HG03103 (cell line): ENCODE measurements at regions not wholly inside any gene's neighbourhood (a gene's known extent, or its start where the extent isn't known, plus 50 kb on each side); places are given as distances from the start of the nearest gene placed in this dataset.
"Not testable (repeated sequence)": the region's sequence is repeated elsewhere in the genome, so short reads cannot be mapped to it uniquely, and the experiment has no call there.

ENCODE experiments used
- ATAC-seq: cut with Tn5 transposase; IDR thresholded peaks from one replicate; pipeline ENCODE4 v1.9.1; 2021; ENCODE audit warnings: low read depth; ENCODE audit not compliant: unreplicated experiment

GRCh38 chr1:196160066-196160795, 448.0 kb downstream of the KCNT2 start:
- ATAC-seq = no peak

- no peak for ATAC-seq
Observed at GRCh38 chr1:196155586-196155985, 452.7 kb downstream of the KCNT2 start.

- ATAC-seq = no peak
Observed at GRCh38 chr1:196152975-196153374, 455.3 kb downstream of the KCNT2 start.

- no peak for ATAC-seq
Observed at GRCh38 chr1:196152086-196152485, 456.2 kb downstream of the KCNT2 start.

GRCh38 chr1:196148367-196148970, 459.8 kb downstream of the KCNT2 start:
- ATAC-seq = peak; percentile 42

GRCh38 chr1:196147530-196147929, 460.7 kb downstream of the KCNT2 start:
- ATAC-seq = no peak

GRCh38 chr1:196145151-196145550, 463.1 kb downstream of the KCNT2 start:
- ATAC-seq = not testable (repeated sequence)

GRCh38 chr1:196144588-196144987, 463.7 kb downstream of the KCNT2 start:
- ATAC-seq = no peak

- ATAC-seq = no peak
Observed at GRCh38 chr1:196143602-196144342, 464.5 kb downstream of the KCNT2 start.

- no peak for ATAC-seq
Observed at GRCh38 chr1:196142111-196142640, 466.1 kb downstream of the KCNT2 start.

GRCh38 chr1:196136396-196136795, 471.8 kb downstream of the KCNT2 start:
- ATAC-seq = no peak

GRCh38 chr1:196131691-196132090, 476.5 kb downstream of the KCNT2 start:
- no peak for ATAC-seq

GRCh38 chr1:196128835-196129234, 479.4 kb downstream of the KCNT2 start:
- ATAC-seq = no peak

- ATAC-seq = no peak
Observed at GRCh38 chr1:196121181-196121580, 487.1 kb downstream of the KCNT2 start.

- no peak for ATAC-seq
Observed at GRCh38 chr1:196115646-196116045, 492.6 kb downstream of the KCNT2 start.

GRCh38 chr1:196114193-196114592, 494.0 kb downstream of the KCNT2 start:
- ATAC-seq = no peak

- ATAC-seq = not testable (repeated sequence)
Observed at GRCh38 chr1:196108990-196109389, 499.2 kb downstream of the KCNT2 start.

GRCh38 chr1:196105901-196106300, 502.3 kb downstream of the KCNT2 start:
- no peak for ATAC-seq

- no peak for ATAC-seq
Observed at GRCh38 chr1:196102826-196103225, 505.4 kb downstream of the KCNT2 start.

- ATAC-seq = no peak
Observed at GRCh38 chr1:196098000-196098399, 510.2 kb downstream of the KCNT2 start.

- no peak for ATAC-seq
Observed at GRCh38 chr1:196094821-196095220, 513.4 kb downstream of the KCNT2 start.
